IMR-90 (cell line): ENCODE measurements at regions not wholly inside any gene's neighbourhood (a gene's known extent, or its start where the extent isn't known, plus 50 kb on each side); places are given as distances from the start of the nearest gene placed in this dataset.

Source experiments
- ATAC-seq: fragments of 200-7000 bp; cut with Tn5 transposase; 2 replicates; pipeline ENCODE4 v1.9.1; 2020; ENCODE audit warnings: low read depth, mild to moderate bottlenecking, moderate library complexity
- BruUV-seq: library from RNA; stranded (reverse); fragments of 400-500 nt; replicated peaks from 2 replicates; lab custom pipeline; 2021; lab: Mats Ljungman, UMichigan
- CTCF ChIA-PET: fragments of 300-600 bp; formaldehyde crosslinking; extraction: SDS; loops from one replicate; lab custom pipeline; 2021; ENCODE audit warnings: antibody characterized with exemption; lab: Yijun Ruan, JAX
- POLR2A ChIA-PET: fragments of 300-600 bp; sonication (Branson Sonifier 250); formaldehyde crosslinking; loops from one replicate; lab custom pipeline; 2022; ENCODE audit warnings: antibody characterized with exemption; ENCODE audit not compliant: unreplicated experiment; lab: Charles Lee
- DNase-seq: peaks from one replicate; pipeline ENCODE4 v3.0.0; 2013
- H2AFZ ChIP-seq: replicated peaks from 2 replicates; pipeline ENCODE3; 2013; ENCODE audit warnings: low read length, mild to moderate bottlenecking; ENCODE audit not compliant: poor library complexity
- H2AK5ac ChIP-seq: 2 replicates; pipeline ENCODE4 v1.6.1; 2013; ENCODE audit warnings: low read depth, low read length, inconsistent platforms
- H2AK9ac ChIP-seq: replicated peaks from 2 replicates; pipeline ENCODE3; 2013; ENCODE audit warnings: mild to moderate bottlenecking, low read depth, low read length, moderate library complexity; ENCODE audit not compliant: poor library complexity
- H2BK120ac ChIP-seq: 2 replicates; pipeline ENCODE4 v1.6.1; 2013; ENCODE audit warnings: low read depth, low read length, inconsistent platforms
- H2BK15ac ChIP-seq: 3 replicates; pipeline ENCODE4 v1.6.1; 2013; ENCODE audit warnings: low read depth, low read length, inconsistent platforms
- H2BK20ac ChIP-seq: 2 replicates; pipeline ENCODE4 v1.6.1; 2013; ENCODE audit warnings: low read depth, mild to moderate bottlenecking, inconsistent platforms, low read length, moderate library complexity
- H2BK5ac ChIP-seq: 2 replicates; pipeline ENCODE4 v1.6.1; 2013; ENCODE audit warnings: mild to moderate bottlenecking, low read depth, low read length, inconsistent platforms; ENCODE audit not compliant: poor library complexity, severe bottlenecking
- H3K14ac ChIP-seq: replicated peaks from 2 replicates; pipeline ENCODE4 v1.6.1; 2013; ENCODE audit warnings: low read depth, low read length, inconsistent platforms
- H3K18ac ChIP-seq: 2 replicates; pipeline ENCODE4 v1.6.1; 2013; ENCODE audit warnings: low read depth, low read length, control low read depth
- H3K23ac ChIP-seq: 2 replicates; pipeline ENCODE4 v1.6.1; 2013; ENCODE audit warnings: low read depth, low read length, inconsistent platforms
- H3K27ac ChIP-seq: 2 replicates; pipeline ENCODE4 v1.5.1; 2013; ENCODE audit warnings: mild to moderate bottlenecking, control low read depth, low read length; ENCODE audit not compliant: insufficient read depth
- H3K27me3 ChIP-seq: 2 replicates; pipeline ENCODE4 v1.6.1; 2013; ENCODE audit warnings: low read length; ENCODE audit not compliant: control insufficient read depth, insufficient read depth
- H3K36me3 ChIP-seq: 2 replicates; pipeline ENCODE4 v1.6.1; 2013; ENCODE audit warnings: low read length, mixed read lengths; ENCODE audit not compliant: control insufficient read depth, insufficient read depth
- H3K4ac ChIP-seq: 2 replicates; pipeline ENCODE4 v1.6.1; 2013; ENCODE audit warnings: low read depth, low read length, inconsistent platforms
- H3K4me1 ChIP-seq: 2 replicates; pipeline ENCODE4 v1.6.1; 2013; ENCODE audit warnings: low read length, mixed read lengths; ENCODE audit not compliant: control insufficient read depth, insufficient read depth
- H3K4me2 ChIP-seq: 2 replicates; pipeline ENCODE4 v1.6.1; 2013; ENCODE audit warnings: low read depth, mild to moderate bottlenecking, control low read depth, low read length, moderate library complexity
- H3K4me3 ChIP-seq: 2 replicates; pipeline ENCODE4 v1.5.1; 2013; ENCODE audit warnings: low read depth, mild to moderate bottlenecking, control low read depth, low read length, moderate library complexity; ENCODE audit not compliant: insufficient read depth
- H3K56ac ChIP-seq: 2 replicates; pipeline ENCODE4 v1.6.1; 2013; ENCODE audit warnings: low read length, inconsistent platforms; ENCODE audit not compliant: insufficient read depth; ENCODE audit errors: extremely low read depth
- H3K79me1 ChIP-seq, 2 experiments: 2 replicates each; pipeline ENCODE4 v1.6.1; 2013; ENCODE audit warnings: low read length in 2 of 2, inconsistent platforms in 1 of 2, low read depth in 1 of 2
- H3K9ac ChIP-seq: 2 replicates; pipeline ENCODE4 v1.6.1; 2013; ENCODE audit warnings: low read depth, low read length, control low read depth
- H3K9me1 ChIP-seq: 2 replicates; pipeline ENCODE4 v1.6.1; 2013; ENCODE audit warnings: low read length, inconsistent platforms; ENCODE audit not compliant: insufficient read depth
- H3K9me3 ChIP-seq: 2 replicates; pipeline ENCODE4 v1.6.1; 2013; ENCODE audit warnings: low read length; ENCODE audit not compliant: control insufficient read depth, insufficient read depth
- H4K20me1 ChIP-seq: 2 replicates; pipeline ENCODE4 v1.6.1; 2013; ENCODE audit warnings: low read length, inconsistent platforms; ENCODE audit not compliant: insufficient read depth
- H4K5ac ChIP-seq: 2 replicates; pipeline ENCODE4 v1.6.1; 2013; ENCODE audit warnings: mild to moderate bottlenecking, low read depth, low read length, control low read depth
- H4K8ac ChIP-seq, 2 experiments: 2 replicates each; pipeline ENCODE4 v1.6.1; 2013; ENCODE audit warnings: low read depth in 2 of 2, low read length in 2 of 2, control low read depth in 1 of 2, inconsistent platforms in 1 of 2
- H4K91ac ChIP-seq: 2 replicates; pipeline ENCODE4 v1.6.1; 2013; ENCODE audit warnings: low read depth, low read length, inconsistent platforms; ENCODE audit not compliant: insufficient read depth
- BHLHE40 ChIP-seq: fragments of 150-350 bp; IDR thresholded peaks from 2 replicates; pipeline ENCODE4 v1.6.1; 2016; ENCODE audit warnings: mild to moderate bottlenecking, low read depth, low read length
- CEBPB ChIP-seq: IDR thresholded peaks from 2 replicates; pipeline ENCODE4 v1.6.1; 2012; ENCODE audit warnings: low read depth, low read length, improper control_type of control experiment
- CHD1 ChIP-seq: IDR thresholded peaks from 2 replicates; pipeline ENCODE4 v1.6.1; 2012; ENCODE audit warnings: low read depth, low read length, improper control_type of control experiment
- ELK1 ChIP-seq: fragments of 150-350 bp; IDR thresholded peaks from 2 replicates; pipeline ENCODE4 v1.6.1; 2016; ENCODE audit warnings: low read depth, mild to moderate bottlenecking, low read length, moderate library complexity, borderline replicate concordance
- FOS ChIP-seq: fragments of 150-350 bp; IDR thresholded peaks from 2 replicates; pipeline ENCODE4 v1.6.1; 2016; ENCODE audit warnings: low read depth, low read length
- MAFK ChIP-seq: IDR thresholded peaks from 2 replicates; pipeline ENCODE4 v1.6.1; 2012; ENCODE audit warnings: low read depth, low read length, improper control_type of control experiment
- MAZ ChIP-seq: IDR thresholded peaks from 2 replicates; pipeline ENCODE4 v1.6.1; 2012; ENCODE audit warnings: low read depth, mild to moderate bottlenecking, low read length, improper control_type of control experiment, moderate library complexity, borderline replicate concordance
- MXI1 ChIP-seq: IDR thresholded peaks from 2 replicates; pipeline ENCODE4 v1.6.1; 2012; ENCODE audit warnings: low read depth, mild to moderate bottlenecking, low read length, moderate library complexity, borderline replicate concordance
- NFE2L2 ChIP-seq: fragments of 150-350 bp; IDR thresholded peaks from 2 replicates; pipeline ENCODE4 v1.6.1; 2016; ENCODE audit warnings: low read depth, mild to moderate bottlenecking, low read length
- POLR2A ChIP-seq: IDR thresholded peaks from 2 replicates; pipeline ENCODE4 v1.6.1; 2012; ENCODE audit warnings: mild to moderate bottlenecking, low read depth, low read length
- RAD21 ChIP-seq: IDR thresholded peaks from 2 replicates; pipeline ENCODE4 v1.6.1; 2012; ENCODE audit warnings: low read length, improper control_type of control experiment
- RCOR1 ChIP-seq: IDR thresholded peaks from 2 replicates; pipeline ENCODE4 v1.6.1; 2012; ENCODE audit warnings: mild to moderate bottlenecking, low read length, improper control_type of control experiment; ENCODE audit not compliant: insufficient replicate concordance
- RFX5 ChIP-seq: IDR thresholded peaks from 2 replicates; pipeline ENCODE4 v1.8.0; 2012; ENCODE audit warnings: low read depth, mild to moderate bottlenecking, low read length, moderate library complexity
- SMC3 ChIP-seq: fragments of 150-350 bp; IDR thresholded peaks from 2 replicates; pipeline ENCODE4 v1.6.1; 2016; ENCODE audit warnings: low read depth, mild to moderate bottlenecking, antibody characterized with exemption, low read length, moderate library complexity
- WGBS, 2 experiments: methylation state at CpG; one replicate each; pipeline versions ENCODE4 v1.1.5 to v1.1.7; 2013; ENCODE audit warnings: missing lambda C conversion rate in 2 of 2; ENCODE audit not compliant: insufficient read length in 1 of 2; ENCODE audit errors: extremely low coverage in 2 of 2; 5-methylcytosine and 5-hydroxymethylcytosine counted together
- dilution Hi-C: fragments of 300-500 bp; cut with HindIII; formaldehyde crosslinking; loops from one replicate; pipeline ENCODE4 v1.14.3; 2018; ENCODE audit warnings: low sequenced_read_pairs; ENCODE audit not compliant: unreplicated experiment
- in situ Hi-C: fragments of 300-500 bp; cut with MboI; formaldehyde crosslinking; loops from 3 replicates; pipeline ENCODE4 v1.14.3; 2019; ENCODE audit warnings: low sequenced_read_pairs, inconsistent platforms, mixed read lengths
- intact Hi-C: fragments of 100-400 bp; cut with micrococcal nuclease; formaldehyde crosslinking; loops from 2 replicates; pipeline ENCODE4 v1.10.0; 2022
- TF ChIP-seq, protein P1 (sequence below): conservative IDR thresholded peaks from 2 replicates; pipeline ENCODE4 v1.5.1; 2012; ENCODE audit warnings: mild to moderate bottlenecking, low read depth, low read length, improper control_type of control experiment
- TF ChIP-seq, protein P2 (sequence below): fragments of 150-350 bp; IDR thresholded peaks from 2 replicates; pipeline ENCODE4 v1.6.1; 2017; ENCODE audit warnings: mild to moderate bottlenecking, antibody characterized with exemption, low read length, low read depth

GRCh38 chr1:78211483-78212092, 165.8 kb downstream of the GIPC2 start:
- no peaks in the 10 kb centered on the region for H3K79me1 ChIP-seq
- no peak overlapping the region for H4K91ac ChIP-seq
- 94% methylated on average over 5 of the region's 7 CpGs; no CpG with 5 or more reads in 1 of the 2 experiments for WGBS, 2 experiments
- H3K4me1 ChIP-seq: no peaks in the 10 kb centered on the region; the same call in 1 of the 2 replicates
- H2AK5ac ChIP-seq: peak overlapping the region; percentile 39
- no peak overlapping the region for H4K5ac ChIP-seq
- no peak for ATAC-seq
- H3K56ac ChIP-seq: no peak overlapping the region
- dilution Hi-C loops (no loop called here), in situ Hi-C loops (no loop called here), intact Hi-C loops (no loop called here)
- H2AFZ ChIP-seq: peak overlapping the region; percentile 26
- no peaks in the 10 kb centered on the region for H3K27me3 ChIP-seq
- H2BK5ac ChIP-seq: no peak overlapping the region
- H3K9me3 ChIP-seq: peaks cover 4% of the 10 kb centered on the region; the same call in 1 of the 2 replicates
- H3K18ac ChIP-seq: no peak overlapping the region
- H3K4me3 ChIP-seq: no peak overlapping the region
- no peak overlapping the region for H3K4me2 ChIP-seq
- H2BK20ac ChIP-seq: 0 out of 2 replicates have a peak overlapping the region, but pooled peaks have one; percentile 42
- no peak overlapping the region for H2AK9ac ChIP-seq
- no peak for DNase-seq
- no peak overlapping the region for H3K27ac ChIP-seq
- no peak overlapping the region for H4K8ac ChIP-seq
- H3K36me3 ChIP-seq: no peaks in the 10 kb centered on the region
- no peak overlapping the region for H3K14ac ChIP-seq
- peaks cover 4% of the 10 kb centered on the region; the same call in 1 of the 2 replicates for H3K9me1 ChIP-seq
- POLR2A ChIA-PET: no interaction called here
- CTCF ChIA-PET: interaction anchor here (0.6 kb wide), 1 partner anchor 144 kb away, joined by 3 read pairs; no protein-coding TSS in a partner anchor
- no peak overlapping the region for H3K23ac ChIP-seq
- TF ChIP-seq ELK1 (no peak), MAFK (no peak), MAZ (no peak), RFX5 (no peak), POLR2A (no peak), FOS (no peak), SMC3 (no peak), RAD21 (no peak), NFE2L2 (no peak), CHD1 (no peak), BHLHE40 (no peak), RCOR1 (no peak), CEBPB (no peak), MXI1 (no peak)
- TF ChIP-seq, protein P1, sequence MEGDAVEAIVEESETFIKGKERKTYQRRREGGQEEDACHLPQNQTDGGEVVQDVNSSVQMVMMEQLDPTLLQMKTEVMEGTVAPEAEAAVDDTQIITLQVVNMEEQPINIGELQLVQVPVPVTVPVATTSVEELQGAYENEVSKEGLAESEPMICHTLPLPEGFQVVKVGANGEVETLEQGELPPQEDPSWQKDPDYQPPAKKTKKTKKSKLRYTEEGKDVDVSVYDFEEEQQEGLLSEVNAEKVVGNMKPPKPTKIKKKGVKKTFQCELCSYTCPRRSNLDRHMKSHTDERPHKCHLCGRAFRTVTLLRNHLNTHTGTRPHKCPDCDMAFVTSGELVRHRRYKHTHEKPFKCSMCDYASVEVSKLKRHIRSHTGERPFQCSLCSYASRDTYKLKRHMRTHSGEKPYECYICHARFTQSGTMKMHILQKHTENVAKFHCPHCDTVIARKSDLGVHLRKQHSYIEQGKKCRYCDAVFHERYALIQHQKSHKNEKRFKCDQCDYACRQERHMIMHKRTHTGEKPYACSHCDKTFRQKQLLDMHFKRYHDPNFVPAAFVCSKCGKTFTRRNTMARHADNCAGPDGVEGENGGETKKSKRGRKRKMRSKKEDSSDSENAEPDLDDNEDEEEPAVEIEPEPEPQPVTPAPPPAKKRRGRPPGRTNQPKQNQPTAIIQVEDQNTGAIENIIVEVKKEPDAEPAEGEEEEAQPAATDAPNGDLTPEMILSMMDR: no peak
- TF ChIP-seq, protein P2, sequence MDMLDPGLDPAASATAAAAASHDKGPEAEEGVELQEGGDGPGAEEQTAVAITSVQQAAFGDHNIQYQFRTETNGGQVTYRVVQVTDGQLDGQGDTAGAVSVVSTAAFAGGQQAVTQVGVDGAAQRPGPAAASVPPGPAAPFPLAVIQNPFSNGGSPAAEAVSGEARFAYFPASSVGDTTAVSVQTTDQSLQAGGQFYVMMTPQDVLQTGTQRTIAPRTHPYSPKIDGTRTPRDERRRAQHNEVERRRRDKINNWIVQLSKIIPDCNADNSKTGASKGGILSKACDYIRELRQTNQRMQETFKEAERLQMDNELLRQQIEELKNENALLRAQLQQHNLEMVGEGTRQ: no peak
- no TSS peak for BruUV-seq
- no peak overlapping the region for H2BK15ac ChIP-seq
- no peak overlapping the region for H3K4ac ChIP-seq
- no peak overlapping the region for H2BK120ac ChIP-seq
- H3K9ac ChIP-seq: no peak overlapping the region
- H4K20me1 ChIP-seq: no peaks in the 10 kb centered on the region
